ENCODE measurements at regions not wholly inside any gene's neighbourhood (a gene's known extent, or its start where the extent isn't known, plus 50 kb on each side); places are given as distances from the start of the nearest gene placed in this dataset.

DNA sequence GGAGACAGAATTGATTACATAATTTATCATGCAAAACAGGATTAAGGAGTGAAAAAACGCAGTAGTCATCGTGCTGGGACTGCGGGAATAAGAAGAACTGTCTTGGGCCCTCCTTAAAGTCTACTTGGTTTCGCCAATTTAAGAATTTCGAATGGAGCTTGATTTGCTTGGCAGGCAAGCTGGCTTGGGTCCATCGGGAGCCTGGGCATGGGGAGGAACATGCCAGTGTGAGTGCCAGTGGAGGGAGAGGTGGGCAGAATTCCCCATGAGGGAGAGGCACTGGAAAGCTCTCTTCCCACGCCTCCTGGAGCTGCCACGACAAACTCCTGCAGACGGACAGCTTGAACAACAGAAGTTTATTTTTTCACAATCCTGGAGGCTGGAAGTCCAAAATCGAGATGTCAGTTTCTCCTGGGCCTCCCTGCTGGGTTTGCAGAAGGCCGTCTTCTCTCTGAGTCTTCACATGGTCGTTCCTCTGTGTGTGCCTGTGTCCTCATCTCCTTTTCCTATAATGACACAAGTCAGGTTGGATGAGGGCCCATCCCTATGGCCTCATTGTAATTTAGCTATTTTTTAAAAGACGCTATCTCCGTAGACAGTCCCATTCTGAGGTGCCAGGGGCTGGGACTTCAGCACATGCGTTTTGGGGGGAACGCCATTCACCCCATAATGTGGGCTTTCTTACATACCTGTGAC lies 528.7 kb upstream of the DPP6 start:
- DNase-seq (ENCODE audit: low spot score): no peak
- TF ChIP-seq, protein P1, sequence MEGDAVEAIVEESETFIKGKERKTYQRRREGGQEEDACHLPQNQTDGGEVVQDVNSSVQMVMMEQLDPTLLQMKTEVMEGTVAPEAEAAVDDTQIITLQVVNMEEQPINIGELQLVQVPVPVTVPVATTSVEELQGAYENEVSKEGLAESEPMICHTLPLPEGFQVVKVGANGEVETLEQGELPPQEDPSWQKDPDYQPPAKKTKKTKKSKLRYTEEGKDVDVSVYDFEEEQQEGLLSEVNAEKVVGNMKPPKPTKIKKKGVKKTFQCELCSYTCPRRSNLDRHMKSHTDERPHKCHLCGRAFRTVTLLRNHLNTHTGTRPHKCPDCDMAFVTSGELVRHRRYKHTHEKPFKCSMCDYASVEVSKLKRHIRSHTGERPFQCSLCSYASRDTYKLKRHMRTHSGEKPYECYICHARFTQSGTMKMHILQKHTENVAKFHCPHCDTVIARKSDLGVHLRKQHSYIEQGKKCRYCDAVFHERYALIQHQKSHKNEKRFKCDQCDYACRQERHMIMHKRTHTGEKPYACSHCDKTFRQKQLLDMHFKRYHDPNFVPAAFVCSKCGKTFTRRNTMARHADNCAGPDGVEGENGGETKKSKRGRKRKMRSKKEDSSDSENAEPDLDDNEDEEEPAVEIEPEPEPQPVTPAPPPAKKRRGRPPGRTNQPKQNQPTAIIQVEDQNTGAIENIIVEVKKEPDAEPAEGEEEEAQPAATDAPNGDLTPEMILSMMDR (IDR thresholded peaks at IDR 0.05; ENCODE audit: low read depth, low read length, missing input control): no peak
- no peak for TF ChIP-seq TAF1 (conservative IDR thresholded peaks at IDR 0.05)
- TF ChIP-seq HNF4A (conservative IDR thresholded peaks at IDR 0.05): no peak
- no peak for TF ChIP-seq SP1 (IDR thresholded peaks at IDR 0.05)
- no peak for TF ChIP-seq RAD21 (IDR thresholded peaks at IDR 0.05)
- no peak for TF ChIP-seq NR2F2 (IDR thresholded peaks at IDR 0.05)
- TF ChIP-seq, protein P2, sequence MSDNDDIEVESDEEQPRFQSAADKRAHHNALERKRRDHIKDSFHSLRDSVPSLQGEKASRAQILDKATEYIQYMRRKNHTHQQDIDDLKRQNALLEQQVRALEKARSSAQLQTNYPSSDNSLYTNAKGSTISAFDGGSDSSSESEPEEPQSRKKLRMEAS (IDR thresholded peaks at IDR 0.05): no peak
- TF ChIP-seq GABPA (IDR thresholded peaks at IDR 0.05 in 1 of 2, conservative IDR thresholded peaks at IDR 0.05 in 1 of 2): no peak
- H3K9ac ChIP-seq (ENCODE audit: low read depth in 1 of 2, low read length in 2 of 2): no peak overlapping the region
- H3K27me3 ChIP-seq (ENCODE audit: control insufficient read depth in 4 of 4, insufficient read depth in 4 of 4, low read length in 3 of 4): no peaks in the 10 kb centered on the region
- H3K9me3 ChIP-seq (ENCODE audit: control insufficient read depth in 4 of 4, low read length in 3 of 4): no peaks in the 10 kb centered on the region
- H3K36me3 ChIP-seq (ENCODE audit: control insufficient read depth in 4 of 4, insufficient read depth in 3 of 4, low read depth in 1 of 4, low read length in 3 of 4): no peaks in the 10 kb centered on the region
- no peaks in the 10 kb centered on the region for H3K4me1 ChIP-seq (ENCODE audit: control insufficient read depth in 4 of 4, insufficient read depth in 4 of 4, low read length in 3 of 4)
- H3K4me3 ChIP-seq (ENCODE audit: low read depth in 1 of 3, low read length in 3 of 3): no peak overlapping the region
- no peak overlapping the region for H3K27ac ChIP-seq (ENCODE audit: low read depth in 1 of 2, low read length in 2 of 2)
- 70% methylated on average over 16 of the region's 16 CpGs for WGBS

DNA sequence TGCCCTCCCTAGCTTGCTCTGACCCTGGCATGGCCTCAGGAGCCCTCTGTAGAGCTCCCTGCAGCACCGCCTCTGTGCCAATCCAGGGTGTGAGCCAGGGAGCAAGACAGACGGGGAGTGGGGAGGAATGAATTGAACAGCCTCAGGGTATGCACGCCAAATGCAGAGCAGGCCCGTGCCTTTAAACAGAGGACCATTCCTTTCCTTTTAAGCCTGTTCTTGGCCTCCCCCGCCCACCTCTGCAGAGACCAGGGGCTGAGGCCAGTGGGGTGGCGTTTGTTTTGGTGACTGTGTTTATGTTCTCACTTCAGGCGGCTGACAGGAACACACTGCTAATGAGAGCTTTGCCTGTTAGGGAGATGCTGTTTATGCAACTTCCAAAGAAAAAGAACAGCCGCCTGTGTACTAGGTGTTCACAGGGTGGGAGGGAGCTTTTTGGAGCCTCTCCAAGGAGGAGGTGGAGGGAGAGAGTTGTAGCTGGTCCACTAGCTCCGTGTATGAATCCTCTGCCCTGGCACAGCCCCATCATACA lies 528.1 kb upstream of the DPP6 start:
- WGBS: 26% methylated on average over 9 of the region's 9 CpGs
- no peak for TF ChIP-seq HNF4G (IDR thresholded peaks at IDR 0.05)
- TF ChIP-seq SP1 (IDR thresholded peaks at IDR 0.05): no peak
- TF ChIP-seq HNF4A (conservative IDR thresholded peaks at IDR 0.05): no peak
- TF ChIP-seq FOXA2 (IDR thresholded peaks at IDR 0.05): no peak
- no peak for TF ChIP-seq JUND (IDR thresholded peaks at IDR 0.05)
- TF ChIP-seq, protein P3, sequence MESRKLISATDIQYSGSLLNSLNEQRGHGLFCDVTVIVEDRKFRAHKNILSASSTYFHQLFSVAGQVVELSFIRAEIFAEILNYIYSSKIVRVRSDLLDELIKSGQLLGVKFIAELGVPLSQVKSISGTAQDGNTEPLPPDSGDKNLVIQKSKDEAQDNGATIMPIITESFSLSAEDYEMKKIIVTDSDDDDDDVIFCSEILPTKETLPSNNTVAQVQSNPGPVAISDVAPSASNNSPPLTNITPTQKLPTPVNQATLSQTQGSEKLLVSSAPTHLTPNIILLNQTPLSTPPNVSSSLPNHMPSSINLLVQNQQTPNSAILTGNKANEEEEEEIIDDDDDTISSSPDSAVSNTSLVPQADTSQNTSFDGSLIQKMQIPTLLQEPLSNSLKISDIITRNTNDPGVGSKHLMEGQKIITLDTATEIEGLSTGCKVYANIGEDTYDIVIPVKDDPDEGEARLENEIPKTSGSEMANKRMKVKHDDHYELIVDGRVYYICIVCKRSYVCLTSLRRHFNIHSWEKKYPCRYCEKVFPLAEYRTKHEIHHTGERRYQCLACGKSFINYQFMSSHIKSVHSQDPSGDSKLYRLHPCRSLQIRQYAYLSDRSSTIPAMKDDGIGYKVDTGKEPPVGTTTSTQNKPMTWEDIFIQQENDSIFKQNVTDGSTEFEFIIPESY (IDR thresholded peaks at IDR 0.05): no peak
- no peak for TF ChIP-seq EGR1 (IDR thresholded peaks at IDR 0.05; ENCODE audit: low read depth in 2 of 2)
- TF ChIP-seq, protein P4, sequence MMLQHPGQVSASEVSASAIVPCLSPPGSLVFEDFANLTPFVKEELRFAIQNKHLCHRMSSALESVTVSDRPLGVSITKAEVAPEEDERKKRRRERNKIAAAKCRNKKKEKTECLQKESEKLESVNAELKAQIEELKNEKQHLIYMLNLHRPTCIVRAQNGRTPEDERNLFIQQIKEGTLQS (IDR thresholded peaks at IDR 0.05): no peak
- TF ChIP-seq FOXA1 (IDR thresholded peaks at IDR 0.05): no peak
- TF ChIP-seq NR2F2 (IDR thresholded peaks at IDR 0.05): no peak
- TF ChIP-seq RAD21 (IDR thresholded peaks at IDR 0.05): no peak
- TF ChIP-seq, protein P1 (IDR thresholded peaks at IDR 0.05; ENCODE audit: low read depth, low read length, missing input control): no peak
- TF ChIP-seq, protein P5, sequence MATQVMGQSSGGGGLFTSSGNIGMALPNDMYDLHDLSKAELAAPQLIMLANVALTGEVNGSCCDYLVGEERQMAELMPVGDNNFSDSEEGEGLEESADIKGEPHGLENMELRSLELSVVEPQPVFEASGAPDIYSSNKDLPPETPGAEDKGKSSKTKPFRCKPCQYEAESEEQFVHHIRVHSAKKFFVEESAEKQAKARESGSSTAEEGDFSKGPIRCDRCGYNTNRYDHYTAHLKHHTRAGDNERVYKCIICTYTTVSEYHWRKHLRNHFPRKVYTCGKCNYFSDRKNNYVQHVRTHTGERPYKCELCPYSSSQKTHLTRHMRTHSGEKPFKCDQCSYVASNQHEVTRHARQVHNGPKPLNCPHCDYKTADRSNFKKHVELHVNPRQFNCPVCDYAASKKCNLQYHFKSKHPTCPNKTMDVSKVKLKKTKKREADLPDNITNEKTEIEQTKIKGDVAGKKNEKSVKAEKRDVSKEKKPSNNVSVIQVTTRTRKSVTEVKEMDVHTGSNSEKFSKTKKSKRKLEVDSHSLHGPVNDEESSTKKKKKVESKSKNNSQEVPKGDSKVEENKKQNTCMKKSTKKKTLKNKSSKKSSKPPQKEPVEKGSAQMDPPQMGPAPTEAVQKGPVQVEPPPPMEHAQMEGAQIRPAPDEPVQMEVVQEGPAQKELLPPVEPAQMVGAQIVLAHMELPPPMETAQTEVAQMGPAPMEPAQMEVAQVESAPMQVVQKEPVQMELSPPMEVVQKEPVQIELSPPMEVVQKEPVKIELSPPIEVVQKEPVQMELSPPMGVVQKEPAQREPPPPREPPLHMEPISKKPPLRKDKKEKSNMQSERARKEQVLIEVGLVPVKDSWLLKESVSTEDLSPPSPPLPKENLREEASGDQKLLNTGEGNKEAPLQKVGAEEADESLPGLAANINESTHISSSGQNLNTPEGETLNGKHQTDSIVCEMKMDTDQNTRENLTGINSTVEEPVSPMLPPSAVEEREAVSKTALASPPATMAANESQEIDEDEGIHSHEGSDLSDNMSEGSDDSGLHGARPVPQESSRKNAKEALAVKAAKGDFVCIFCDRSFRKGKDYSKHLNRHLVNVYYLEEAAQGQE (IDR thresholded peaks at IDR 0.05): no peak
- TF ChIP-seq, protein P2 (IDR thresholded peaks at IDR 0.05): no peak
- TF ChIP-seq RXRA (IDR thresholded peaks at IDR 0.05): no peak
- no peak for TF ChIP-seq GABPA (IDR thresholded peaks at IDR 0.05 in 1 of 2, conservative IDR thresholded peaks at IDR 0.05 in 1 of 2)
- TF ChIP-seq YY1 (IDR thresholded peaks at IDR 0.05): no peak
- Histone ChIP-seq H3K36me3 (ENCODE audit: control insufficient read depth in 4 of 4, insufficient read depth in 3 of 4, low read depth in 1 of 4, low read length in 3 of 4) (no peaks in the 10 kb centered on the region), H3K27me3 (ENCODE audit: control insufficient read depth in 4 of 4, insufficient read depth in 4 of 4, low read length in 3 of 4) (no peaks in the 10 kb centered on the region), H3K4me3 (ENCODE audit: low read depth in 1 of 3, low read length in 3 of 3) (no peak overlapping the region), H3K9me3 (ENCODE audit: control insufficient read depth in 4 of 4, low read length in 3 of 4) (no peaks in the 10 kb centered on the region), H3K9ac (ENCODE audit: low read depth in 1 of 2, low read length in 2 of 2) (no peak overlapping the region), H3K27ac (ENCODE audit: low read depth in 1 of 2, low read length in 2 of 2) (no peak overlapping the region), H3K4me1 (ENCODE audit: control insufficient read depth in 4 of 4, insufficient read depth in 4 of 4, low read length in 3 of 4) (no peaks in the 10 kb centered on the region)
- DNase-seq (ENCODE audit: low spot score): no peak

All from liver (tissue), 8 donors.